DND-41 (cell line): ENCODE measurements at regions not wholly inside any gene's neighbourhood (a gene's known extent, or its start where the extent isn't known, plus 50 kb on each side); places are given as distances from the start of the nearest gene placed in this dataset.

ENCODE experiments used
- EZH2 ChIP-seq: IDR thresholded peaks from 3 replicates; pipeline ENCODE4 v1.6.1; 2012; ENCODE audit warnings: borderline replicate concordance, low read depth, mild to moderate bottlenecking, moderate library complexity, low read length, inconsistent platforms; ENCODE audit not compliant: severe bottlenecking
- TF ChIP-seq, protein P1 (sequence below): IDR thresholded peaks from 2 replicates; pipeline ENCODE4 v1.5.1; 2012; ENCODE audit warnings: borderline replicate concordance, low read length, moderate library complexity, mild to moderate bottlenecking; ENCODE audit not compliant: poor library complexity, severe bottlenecking; ENCODE audit errors: extremely low read depth

- TF ChIP-seq, protein P1, sequence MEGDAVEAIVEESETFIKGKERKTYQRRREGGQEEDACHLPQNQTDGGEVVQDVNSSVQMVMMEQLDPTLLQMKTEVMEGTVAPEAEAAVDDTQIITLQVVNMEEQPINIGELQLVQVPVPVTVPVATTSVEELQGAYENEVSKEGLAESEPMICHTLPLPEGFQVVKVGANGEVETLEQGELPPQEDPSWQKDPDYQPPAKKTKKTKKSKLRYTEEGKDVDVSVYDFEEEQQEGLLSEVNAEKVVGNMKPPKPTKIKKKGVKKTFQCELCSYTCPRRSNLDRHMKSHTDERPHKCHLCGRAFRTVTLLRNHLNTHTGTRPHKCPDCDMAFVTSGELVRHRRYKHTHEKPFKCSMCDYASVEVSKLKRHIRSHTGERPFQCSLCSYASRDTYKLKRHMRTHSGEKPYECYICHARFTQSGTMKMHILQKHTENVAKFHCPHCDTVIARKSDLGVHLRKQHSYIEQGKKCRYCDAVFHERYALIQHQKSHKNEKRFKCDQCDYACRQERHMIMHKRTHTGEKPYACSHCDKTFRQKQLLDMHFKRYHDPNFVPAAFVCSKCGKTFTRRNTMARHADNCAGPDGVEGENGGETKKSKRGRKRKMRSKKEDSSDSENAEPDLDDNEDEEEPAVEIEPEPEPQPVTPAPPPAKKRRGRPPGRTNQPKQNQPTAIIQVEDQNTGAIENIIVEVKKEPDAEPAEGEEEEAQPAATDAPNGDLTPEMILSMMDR: no peak
- TF ChIP-seq EZH2: no peak
These were observed 197.9 kb downstream of the BRD1 start for GRCh38 chr22:49629586-49630447.
